ENCODE measurements at regions not wholly inside any gene's neighbourhood (a gene's known extent, or its start where the extent isn't known, plus 50 kb on each side); places are given as distances from the start of the nearest gene placed in this dataset.

DNA sequence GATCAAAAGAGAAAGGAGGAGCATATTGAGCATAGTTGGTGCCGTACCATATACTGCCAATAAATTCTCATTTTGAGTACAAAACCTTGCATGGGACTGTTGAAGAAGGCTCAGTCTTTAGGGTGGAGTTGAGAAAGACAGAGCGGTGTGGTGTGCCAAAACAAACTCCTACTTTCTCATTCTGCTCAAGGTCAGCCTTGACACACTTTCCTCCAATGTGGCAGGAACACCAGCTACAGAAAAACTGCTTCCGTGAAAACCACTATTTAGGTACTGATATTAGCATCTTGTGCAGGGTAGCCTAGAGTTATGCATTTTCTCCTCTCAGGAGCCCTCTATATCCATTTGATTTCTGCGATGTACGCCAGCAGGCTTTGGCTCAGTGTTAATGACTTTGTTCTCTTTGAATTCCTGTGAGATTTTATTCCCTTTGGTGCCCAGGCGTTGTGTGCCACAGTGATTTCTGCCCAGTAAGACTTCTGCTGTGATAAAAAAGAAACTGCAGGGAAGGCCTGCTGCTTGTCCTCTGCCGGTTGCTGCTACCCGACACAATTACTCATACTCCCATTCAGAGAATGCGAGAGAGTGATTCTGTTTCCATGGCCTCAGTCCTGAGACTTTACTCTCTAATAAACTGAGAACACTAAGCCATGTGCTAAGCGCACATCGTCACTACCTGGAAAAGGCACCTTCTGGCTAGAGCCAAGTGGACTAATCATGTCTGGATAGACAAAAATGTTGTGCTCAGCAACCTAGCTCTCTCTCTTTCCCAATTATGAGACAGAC, 88.3 kb upstream of the MDM1 start:
- DNase-seq = peak in 1 of 2 donors; percentile 25
- intact Hi-C loops (cut with DNase I; ENCODE audit: low total_unique reads) = no loop called here
- H3K36me3 ChIP-seq = no peaks in the 10 kb centered on the region
- H3K4me3 ChIP-seq = no peak overlapping the region
- H3K4me1 ChIP-seq = no peaks in the 10 kb centered on the region
- no peak for TF ChIP-seq POLR2A (IDR thresholded peaks at IDR 0.05)
- TF ChIP-seq, protein P1, sequence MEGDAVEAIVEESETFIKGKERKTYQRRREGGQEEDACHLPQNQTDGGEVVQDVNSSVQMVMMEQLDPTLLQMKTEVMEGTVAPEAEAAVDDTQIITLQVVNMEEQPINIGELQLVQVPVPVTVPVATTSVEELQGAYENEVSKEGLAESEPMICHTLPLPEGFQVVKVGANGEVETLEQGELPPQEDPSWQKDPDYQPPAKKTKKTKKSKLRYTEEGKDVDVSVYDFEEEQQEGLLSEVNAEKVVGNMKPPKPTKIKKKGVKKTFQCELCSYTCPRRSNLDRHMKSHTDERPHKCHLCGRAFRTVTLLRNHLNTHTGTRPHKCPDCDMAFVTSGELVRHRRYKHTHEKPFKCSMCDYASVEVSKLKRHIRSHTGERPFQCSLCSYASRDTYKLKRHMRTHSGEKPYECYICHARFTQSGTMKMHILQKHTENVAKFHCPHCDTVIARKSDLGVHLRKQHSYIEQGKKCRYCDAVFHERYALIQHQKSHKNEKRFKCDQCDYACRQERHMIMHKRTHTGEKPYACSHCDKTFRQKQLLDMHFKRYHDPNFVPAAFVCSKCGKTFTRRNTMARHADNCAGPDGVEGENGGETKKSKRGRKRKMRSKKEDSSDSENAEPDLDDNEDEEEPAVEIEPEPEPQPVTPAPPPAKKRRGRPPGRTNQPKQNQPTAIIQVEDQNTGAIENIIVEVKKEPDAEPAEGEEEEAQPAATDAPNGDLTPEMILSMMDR (IDR thresholded peaks at IDR 0.05) = no peak
- peak overlapping the region; percentile 25 to 60 for H3K27ac ChIP-seq
- no peaks in the 10 kb centered on the region for H3K27me3 ChIP-seq
- H3K9me3 ChIP-seq = no peaks in the 10 kb centered on the region

DNA sequence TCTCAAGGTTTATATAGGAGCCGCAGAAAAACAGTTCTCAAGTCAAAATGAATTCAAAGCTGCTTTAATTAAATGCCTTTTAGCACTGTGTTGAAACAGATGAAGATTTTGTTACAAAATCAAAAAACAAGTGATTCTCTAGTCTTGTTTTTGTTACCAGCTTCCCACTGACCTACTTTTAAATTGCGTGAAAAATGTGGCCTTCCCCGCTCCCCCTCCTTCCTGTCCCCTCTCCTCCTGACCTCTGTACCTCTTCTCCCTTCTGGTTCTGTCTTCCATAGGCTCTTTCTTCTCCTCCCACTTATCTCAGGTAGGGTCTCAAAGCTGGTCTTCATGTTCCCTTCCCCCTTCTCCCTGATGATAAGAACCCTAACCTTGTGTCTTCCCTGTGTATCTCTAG, 90.0 kb upstream of the MDM1 start:
- no peak for DNase-seq
- Histone ChIP-seq H3K36me3 (no peaks in the 10 kb centered on the region), H3K4me3 (no peak overlapping the region), H3K9me3 (no peaks in the 10 kb centered on the region), H3K4me1 (no peaks in the 10 kb centered on the region), H3K27ac (no peak overlapping the region), H3K27me3 (no peaks in the 10 kb centered on the region)
- TF ChIP-seq, protein P1 (IDR thresholded peaks at IDR 0.05) = no peak
- TF ChIP-seq POLR2A (IDR thresholded peaks at IDR 0.05) = no peak
- intact Hi-C loops (cut with DNase I; ENCODE audit: low total_unique reads) = no loop called here

DNA sequence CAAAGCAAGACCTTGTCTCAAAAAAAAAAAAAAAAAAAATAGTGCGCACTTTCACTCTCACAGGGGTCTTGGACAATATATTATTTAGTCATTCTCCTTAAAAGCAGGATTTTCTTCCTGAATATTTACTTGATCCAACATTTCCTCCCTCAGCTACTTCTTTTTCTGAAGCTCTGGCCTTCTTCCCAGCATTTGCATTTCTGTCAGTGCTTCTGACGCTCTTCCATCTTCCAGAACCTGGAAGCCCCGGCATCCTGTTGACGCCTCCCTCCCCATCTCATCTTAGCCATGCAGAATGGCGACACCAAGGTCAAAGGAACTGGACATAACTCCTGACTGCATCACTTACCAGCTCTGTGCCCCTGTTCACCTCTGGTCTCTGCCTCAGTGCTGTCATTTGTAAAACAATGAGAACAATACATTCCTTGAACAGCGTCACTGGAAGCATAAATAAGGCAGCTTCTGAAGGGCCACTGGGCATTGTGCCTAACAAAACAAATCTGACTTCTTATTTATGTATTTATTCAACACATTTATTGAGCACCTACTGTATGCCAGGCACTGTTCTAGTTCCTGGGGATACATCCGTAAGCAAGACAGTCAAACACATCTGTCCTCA, 90.9 kb upstream of the MDM1 start:
- no peak for TF ChIP-seq POLR2A (IDR thresholded peaks at IDR 0.05)
- TF ChIP-seq, protein P1 (IDR thresholded peaks at IDR 0.05) = no peak
- no peak overlapping the region for H3K4me3 ChIP-seq
- intact Hi-C loops (cut with DNase I; ENCODE audit: low total_unique reads) = no loop called here
- H3K27ac ChIP-seq = no peak overlapping the region
- DNase-seq = no peak
- H3K4me1 ChIP-seq = no peaks in the 10 kb centered on the region
- no peaks in the 10 kb centered on the region for H3K27me3 ChIP-seq
- H3K9me3 ChIP-seq = no peaks in the 10 kb centered on the region
- no peaks in the 10 kb centered on the region for H3K36me3 ChIP-seq

DNA sequence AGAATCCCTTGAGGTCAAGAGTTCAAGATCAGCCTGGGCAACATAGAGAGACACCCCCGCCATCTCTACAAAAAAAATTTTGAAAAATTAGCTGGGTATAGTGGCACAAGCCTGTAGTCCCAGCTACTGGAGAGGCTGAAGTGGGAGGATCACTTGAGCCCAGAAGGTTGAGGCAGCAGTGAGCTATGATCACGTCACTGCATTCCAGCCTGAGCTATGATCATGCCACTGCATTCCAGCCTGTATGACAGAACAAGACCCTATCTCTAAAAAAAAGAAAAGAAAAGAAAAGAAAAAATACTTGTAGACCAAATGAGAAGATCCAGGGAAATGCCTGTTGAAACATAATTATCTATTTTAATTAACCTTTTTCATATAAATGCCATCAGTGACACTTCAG, 93.8 kb upstream of the MDM1 start:
- H3K36me3 ChIP-seq = no peaks in the 10 kb centered on the region
- H3K4me3 ChIP-seq = no peak overlapping the region
- TF ChIP-seq, protein P1 (IDR thresholded peaks at IDR 0.05) = no peak
- no peak for TF ChIP-seq POLR2A (IDR thresholded peaks at IDR 0.05)
- no peak overlapping the region for H3K27ac ChIP-seq
- H3K9me3 ChIP-seq = no peaks in the 10 kb centered on the region
- H3K4me1 ChIP-seq = no peaks in the 10 kb centered on the region
- intact Hi-C loops (cut with DNase I; ENCODE audit: low total_unique reads) = no loop called here
- no peaks in the 10 kb centered on the region for H3K27me3 ChIP-seq
- DNase-seq = no peak

DNA sequence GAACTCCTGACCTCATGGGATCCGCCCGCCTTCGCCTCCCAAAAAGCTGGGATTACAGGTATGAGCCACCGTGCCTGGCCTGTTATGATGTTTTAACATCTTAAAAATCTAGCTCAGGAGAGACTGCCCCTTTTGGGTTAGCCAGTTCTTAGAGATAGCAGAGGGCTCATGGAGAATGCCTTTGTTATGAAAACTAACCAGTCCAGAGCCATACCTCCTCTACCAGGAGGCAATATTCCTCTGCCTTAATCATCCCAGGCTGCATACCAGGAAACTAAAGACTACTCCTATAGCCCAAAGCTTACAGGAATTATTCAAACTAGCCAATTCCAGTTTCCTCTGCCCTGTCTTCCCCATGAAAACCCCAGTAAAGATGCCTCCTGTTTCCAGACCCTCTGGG, 96.0 kb upstream of the MDM1 start:
- intact Hi-C loops (cut with DNase I; ENCODE audit: low total_unique reads) = no loop called here

More for the DNA sequence above, 96.0 kb upstream of the MDM1 start:
- Histone ChIP-seq H3K36me3 (no peaks in the 10 kb centered on the region), H3K9me3 (no peaks in the 10 kb centered on the region), H3K4me3 (no peak overlapping the region), H3K4me1 (no peaks in the 10 kb centered on the region), H3K27me3 (no peaks in the 10 kb centered on the region), H3K27ac (no peak overlapping the region)
- no peak for DNase-seq
- TF ChIP-seq POLR2A (IDR thresholded peaks at IDR 0.05) = no peak
- TF ChIP-seq, protein P1 (IDR thresholded peaks at IDR 0.05) = no peak
